Uterus (tissue), 3 donors: ENCODE measurements at regions not wholly inside any gene's neighbourhood (a gene's known extent, or its start where the extent isn't known, plus 50 kb on each side); places are given as distances from the start of the nearest gene placed in this dataset.

Experiments used
- DNase-seq, 2 donors: peaks; one replicate each; pipeline ENCODE4 v3.0.0-alpha.2; 2019 to 2020
- H3K27ac ChIP-seq, 2 donors: fragments of 200-600 bp; sonication (generic); 1 replicate in 1 of 2; 2 replicates in 1 of 2; pipeline ENCODE4 v1.5.1; 2016 to 2018
- H3K27me3 ChIP-seq, 2 donors: fragments of 200-600 bp; sonication (generic); one replicate each; pipeline ENCODE4 v1.5.1; 2018 to 2019; ENCODE audit warnings: control low read depth in 1 of 2
- H3K36me3 ChIP-seq, 2 donors: fragments of 200-600 bp; sonication (generic); one replicate each; pipeline ENCODE4 v1.5.1; 2019; ENCODE audit warnings: control low read depth in 1 of 2
- H3K4me1 ChIP-seq, 2 donors: fragments of 200-600 bp; sonication (generic); one replicate each; pipeline ENCODE4 v1.5.1; 2018 to 2019; ENCODE audit warnings: control low read depth in 1 of 2
- H3K4me3 ChIP-seq, 2 donors: fragments of 200-600 bp; sonication (generic); 1 replicate in 1 of 2; 2 replicates in 1 of 2; pipeline ENCODE4 v1.5.1; 2018 to 2019; ENCODE audit warnings: mild to moderate bottlenecking in 1 of 2
- H3K9me3 ChIP-seq, 2 donors: fragments of 200-600 bp; sonication (generic); one replicate each; pipeline ENCODE4 v1.5.1; 2019; ENCODE audit warnings: control low read depth in 1 of 2
- POLR2A ChIP-seq, 2 donors: fragments of 450-650 bp; IDR thresholded peaks; one replicate each; pipeline ENCODE4 v1.6.1; 2016; ENCODE audit warnings: antibody characterized with exemption in 2 of 2, mild to moderate bottlenecking in 1 of 2, moderate library complexity in 1 of 2
- intact Hi-C: fragments of 100-400 bp; cut with DNase I; formaldehyde crosslinking; loops from one replicate; pipeline ENCODE4 v1.15.1; 2023; ENCODE audit warnings: low total_unique reads
- TF ChIP-seq, protein P1 (sequence below), 4 experiments: fragments of 200-600 bp in 2 of 4; fragments of 450-650 bp in 2 of 4; sonication (generic) in 2 of 4; IDR thresholded peaks; one replicate each; pipeline ENCODE4 v1.5.1; 2016 to 2019; ENCODE audit warnings: antibody characterized with exemption in 4 of 4, mild to moderate bottlenecking in 2 of 4, moderate library complexity in 1 of 4
- donor health status: DM: yes; HTN: yes; CAD: no.

DNA sequence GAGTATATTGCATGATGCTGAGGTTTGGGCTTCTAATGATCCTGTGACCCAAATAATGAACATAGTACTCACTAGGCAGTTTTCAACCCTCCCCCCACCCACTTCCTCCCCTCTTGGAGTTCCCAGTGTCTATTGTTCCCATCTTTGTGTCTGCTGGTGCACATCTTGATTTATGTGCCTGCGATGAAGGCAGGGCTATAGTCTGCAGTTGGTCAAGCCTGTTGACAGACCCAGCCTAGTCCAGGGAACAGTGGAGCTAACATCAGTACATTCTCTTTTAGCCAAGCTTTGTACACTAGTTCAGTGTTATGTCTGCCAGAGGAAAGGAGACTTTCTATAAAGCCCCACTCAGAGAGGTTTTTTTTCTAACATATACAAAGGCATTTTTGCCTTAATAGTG is 287.6 kb downstream of the CPS1 start:
- Histone ChIP-seq H3K9me3 (no peaks in the 10 kb centered on the region), H3K27me3 (no peaks in the 10 kb centered on the region), H3K4me1 (no peaks in the 10 kb centered on the region), H3K27ac (no peak overlapping the region), H3K36me3 (no peaks in the 10 kb centered on the region), H3K4me3 (no peak overlapping the region)
- no peak for DNase-seq
- intact Hi-C loops, result no loop called here
- TF ChIP-seq, protein P1, sequence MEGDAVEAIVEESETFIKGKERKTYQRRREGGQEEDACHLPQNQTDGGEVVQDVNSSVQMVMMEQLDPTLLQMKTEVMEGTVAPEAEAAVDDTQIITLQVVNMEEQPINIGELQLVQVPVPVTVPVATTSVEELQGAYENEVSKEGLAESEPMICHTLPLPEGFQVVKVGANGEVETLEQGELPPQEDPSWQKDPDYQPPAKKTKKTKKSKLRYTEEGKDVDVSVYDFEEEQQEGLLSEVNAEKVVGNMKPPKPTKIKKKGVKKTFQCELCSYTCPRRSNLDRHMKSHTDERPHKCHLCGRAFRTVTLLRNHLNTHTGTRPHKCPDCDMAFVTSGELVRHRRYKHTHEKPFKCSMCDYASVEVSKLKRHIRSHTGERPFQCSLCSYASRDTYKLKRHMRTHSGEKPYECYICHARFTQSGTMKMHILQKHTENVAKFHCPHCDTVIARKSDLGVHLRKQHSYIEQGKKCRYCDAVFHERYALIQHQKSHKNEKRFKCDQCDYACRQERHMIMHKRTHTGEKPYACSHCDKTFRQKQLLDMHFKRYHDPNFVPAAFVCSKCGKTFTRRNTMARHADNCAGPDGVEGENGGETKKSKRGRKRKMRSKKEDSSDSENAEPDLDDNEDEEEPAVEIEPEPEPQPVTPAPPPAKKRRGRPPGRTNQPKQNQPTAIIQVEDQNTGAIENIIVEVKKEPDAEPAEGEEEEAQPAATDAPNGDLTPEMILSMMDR (IDR thresholded peaks at IDR 0.05), result no peak
- TF ChIP-seq POLR2A (IDR thresholded peaks at IDR 0.05), result no peak

DNA sequence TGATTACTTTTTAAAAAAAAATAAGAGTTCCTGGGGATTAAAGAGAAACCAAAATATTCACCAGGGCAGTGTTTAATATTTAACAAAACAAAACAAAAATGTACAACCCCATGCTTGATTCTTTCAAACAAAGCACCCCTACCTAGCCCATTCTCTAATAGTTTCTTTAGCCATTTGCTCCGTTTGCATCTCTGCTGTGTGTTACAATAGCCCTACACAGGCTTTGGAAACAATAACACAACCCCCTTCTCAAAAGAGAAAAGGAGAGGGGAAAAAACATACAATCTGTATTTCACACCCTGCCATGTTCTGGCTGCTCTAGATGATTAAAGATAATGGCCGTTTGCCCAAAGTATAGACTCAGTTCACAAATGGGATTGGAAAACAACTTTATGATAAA is 302.9 kb downstream of the CPS1 start:
- H3K9me3 ChIP-seq, result no peaks in the 10 kb centered on the region
- H3K4me3 ChIP-seq, result no peak overlapping the region
- intact Hi-C loops, result no loop called here
- no peaks in the 10 kb centered on the region for H3K36me3 ChIP-seq
- H3K27ac ChIP-seq, result no peak overlapping the region
- H3K4me1 ChIP-seq, result no peaks in the 10 kb centered on the region
- DNase-seq, result no peak
- H3K27me3 ChIP-seq, result no peaks in the 10 kb centered on the region
- no peak for TF ChIP-seq POLR2A (IDR thresholded peaks at IDR 0.05)
- TF ChIP-seq, protein P1 (IDR thresholded peaks at IDR 0.05), result no peak

DNA sequence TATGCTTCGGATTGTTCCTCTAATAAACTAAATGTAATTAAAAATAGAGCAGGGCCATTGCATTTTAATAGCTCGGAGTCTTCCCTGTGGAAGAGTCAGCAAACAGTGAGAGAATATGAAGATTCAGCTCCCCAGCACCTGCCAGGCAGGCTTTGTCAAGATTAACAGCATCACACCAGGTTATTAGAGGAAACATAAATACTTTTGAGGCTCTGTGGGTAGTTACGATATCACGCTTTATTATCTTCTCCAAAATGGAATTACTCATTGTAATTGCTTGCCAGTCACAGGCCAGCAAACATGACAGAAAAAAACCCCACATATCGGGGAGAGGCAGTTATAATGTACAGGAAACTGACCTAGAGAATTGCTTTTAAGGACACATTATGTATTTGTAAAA is 303.9 kb downstream of the CPS1 start:
- TF ChIP-seq, protein P1 (IDR thresholded peaks at IDR 0.05), result no peak
- no peak for TF ChIP-seq POLR2A (IDR thresholded peaks at IDR 0.05)
- no peak overlapping the region for H3K27ac ChIP-seq
- no peaks in the 10 kb centered on the region for H3K9me3 ChIP-seq
- no peaks in the 10 kb centered on the region for H3K4me1 ChIP-seq
- H3K27me3 ChIP-seq, result no peaks in the 10 kb centered on the region
- intact Hi-C loops, result no loop called here
- no peak for DNase-seq
- H3K36me3 ChIP-seq, result no peaks in the 10 kb centered on the region
- no peak overlapping the region for H3K4me3 ChIP-seq

DNA sequence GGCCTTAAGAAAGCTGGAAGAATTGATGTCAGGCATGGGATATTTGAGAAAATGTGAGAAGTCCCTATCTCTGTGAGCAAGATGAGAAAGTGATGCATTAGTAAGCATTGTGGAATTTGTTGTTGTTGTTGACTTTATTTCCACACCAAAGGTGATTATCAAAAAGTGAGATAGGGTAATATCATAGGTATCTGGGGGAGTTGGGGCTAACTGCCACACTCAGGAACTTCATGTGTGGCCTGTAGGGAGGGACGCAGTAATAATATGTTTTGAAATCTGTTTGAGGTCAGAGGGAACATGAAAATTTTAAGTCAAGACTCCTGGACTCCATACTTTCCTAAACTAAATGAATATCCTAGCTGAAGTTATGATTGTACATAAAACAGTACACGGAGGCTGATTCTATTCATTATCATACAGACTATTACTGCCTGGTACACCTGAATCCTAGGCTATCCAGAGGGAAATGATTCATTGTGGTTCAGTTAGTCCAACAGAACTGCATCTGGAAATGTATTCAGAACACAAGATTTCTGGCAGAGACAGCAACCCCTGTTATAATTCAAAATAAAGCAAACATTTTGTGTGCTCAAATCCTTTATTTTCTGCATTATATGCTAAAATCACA is 304.8 kb downstream of the CPS1 start:
- DNase-seq, result no peak
- Histone ChIP-seq H3K9me3 (no peaks in the 10 kb centered on the region), H3K4me3 (no peak overlapping the region), H3K27me3 (no peaks in the 10 kb centered on the region), H3K4me1 (no peaks in the 10 kb centered on the region), H3K27ac (no peak overlapping the region), H3K36me3 (no peaks in the 10 kb centered on the region)
- TF ChIP-seq POLR2A (IDR thresholded peaks at IDR 0.05), result no peak
- TF ChIP-seq, protein P1 (IDR thresholded peaks at IDR 0.05), result no peak
- intact Hi-C loops, result no loop called here

DNA sequence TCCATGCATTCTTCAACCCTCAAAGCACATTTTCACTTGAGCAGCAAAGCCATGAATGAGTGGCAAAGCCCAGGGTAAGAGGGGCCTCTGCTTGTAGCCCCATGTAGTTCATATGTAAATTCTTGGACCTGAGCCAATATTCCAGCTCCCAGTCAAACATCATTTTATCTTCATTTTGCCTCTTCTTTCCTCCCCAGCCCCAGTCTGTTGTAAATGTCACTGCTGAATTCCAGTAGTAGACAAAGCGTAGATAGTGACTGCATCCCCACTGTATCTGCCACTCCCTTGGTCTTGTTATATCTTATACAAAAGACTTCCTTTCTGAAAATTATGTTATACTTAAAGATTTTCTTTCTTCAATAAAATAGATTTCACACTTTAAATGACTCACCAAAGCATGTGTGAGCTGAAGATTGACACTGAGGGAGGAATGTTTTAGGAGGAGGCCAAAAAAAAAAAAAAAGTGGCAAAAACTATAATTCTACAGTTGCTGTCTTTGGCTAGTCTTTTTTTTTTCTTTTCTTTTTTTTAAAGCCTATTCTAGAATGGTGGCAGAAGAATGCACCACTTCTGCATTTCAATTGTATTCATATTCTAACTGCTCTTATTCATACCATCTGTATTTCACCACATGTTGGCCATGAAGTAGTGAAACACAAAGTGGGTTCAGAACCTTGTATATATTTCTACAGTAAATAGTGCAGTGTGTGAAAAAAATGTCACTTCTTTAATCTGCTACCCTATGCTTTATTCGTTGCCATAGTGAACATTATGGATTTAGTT is 306.1 kb downstream of the CPS1 start:
- TF ChIP-seq, protein P1 (IDR thresholded peaks at IDR 0.05), result no peak
- no peak for TF ChIP-seq POLR2A (IDR thresholded peaks at IDR 0.05)

More for the DNA sequence above, 306.1 kb downstream of the CPS1 start:
- no peaks in the 10 kb centered on the region for H3K27me3 ChIP-seq
- intact Hi-C loops, result no loop called here
- no peak for DNase-seq
- no peak overlapping the region for H3K27ac ChIP-seq
- H3K4me1 ChIP-seq, result no peaks in the 10 kb centered on the region
- no peak overlapping the region for H3K4me3 ChIP-seq
- H3K36me3 ChIP-seq, result no peaks in the 10 kb centered on the region
- H3K9me3 ChIP-seq, result no peaks in the 10 kb centered on the region
